Liver (tissue), 8 donors: ENCODE measurements at regions not wholly inside any gene's neighbourhood (a gene's known extent, or its start where the extent isn't known, plus 50 kb on each side); places are given as distances from the start of the nearest gene placed in this dataset.
A peak's percentile ranks its signal among the peaks of the same experiment; 100 is the strongest.

Experiments used
- DNase-seq: peaks from one replicate; pipeline ENCODE4 v3.0.0-alpha.2; 2017; ENCODE audit warnings: low spot score
- H3K27ac ChIP-seq, 2 donors: one replicate each; pipeline ENCODE4 v1.7.0; 2013; ENCODE audit warnings: inconsistent platforms in 2 of 2, low read length in 2 of 2, control low read depth in 1 of 2, low read depth in 1 of 2, mild to moderate bottlenecking in 1 of 2
- H3K27me3 ChIP-seq, 4 donors: one replicate each; pipeline versions ENCODE4 v1.6.1 to v1.7.0; 2013; ENCODE audit warnings: low read length in 3 of 4, inconsistent platforms in 1 of 4, mild to moderate bottlenecking in 1 of 4, moderate library complexity in 1 of 4; ENCODE audit not compliant: control insufficient read depth in 4 of 4, insufficient read depth in 4 of 4
- H3K36me3 ChIP-seq, 4 donors: one replicate each; pipeline versions ENCODE4 v1.6.1 to v1.7.0; 2013; ENCODE audit warnings: low read length in 3 of 4, mild to moderate bottlenecking in 3 of 4, low read depth in 1 of 4, moderate library complexity in 1 of 4; ENCODE audit not compliant: control insufficient read depth in 4 of 4, insufficient read depth in 3 of 4
- H3K4me1 ChIP-seq, 4 donors: one replicate each; pipeline versions ENCODE4 v1.6.1 to v1.7.0; 2013; ENCODE audit warnings: low read length in 3 of 4, mild to moderate bottlenecking in 3 of 4, moderate library complexity in 1 of 4; ENCODE audit not compliant: control insufficient read depth in 4 of 4, insufficient read depth in 4 of 4
- H3K4me3 ChIP-seq, 3 donors: one replicate each; pipeline versions ENCODE4 v1.6.1 to v1.7.0; 2013; ENCODE audit warnings: low read length in 3 of 3, control low read depth in 1 of 3, low read depth in 1 of 3, mild to moderate bottlenecking in 1 of 3
- H3K9ac ChIP-seq, 2 donors: one replicate each; pipeline ENCODE4 v1.7.0; 2013; ENCODE audit warnings: low read length in 2 of 2, mild to moderate bottlenecking in 2 of 2, moderate library complexity in 2 of 2, control low read depth in 1 of 2, low read depth in 1 of 2
- H3K9me3 ChIP-seq, 4 donors: one replicate each; pipeline versions ENCODE4 v1.6.1 to v1.7.0; 2013; ENCODE audit warnings: low read length in 3 of 4; ENCODE audit not compliant: control insufficient read depth in 4 of 4
- ATF3 ChIP-seq: IDR thresholded peaks from 2 replicates; pipeline ENCODE4 v1.6.1; 2016; ENCODE audit warnings: antibody characterized with exemption
- CTCF ChIP-seq: fragments of 150-350 bp; IDR thresholded peaks from 2 replicates; pipeline ENCODE4 v1.5.1; 2017; ENCODE audit warnings: improper control_type of control experiment, low read depth, low read length; ENCODE audit not compliant: missing input control
- EGR1 ChIP-seq, 2 donors: IDR thresholded peaks; 2 replicates each; pipeline ENCODE4 v1.6.1; 2016 to 2018; ENCODE audit warnings: antibody characterized with exemption in 2 of 2, low read depth in 2 of 2
- FOXA1 ChIP-seq: IDR thresholded peaks from 2 replicates; pipeline ENCODE4 v1.6.1; 2016; ENCODE audit warnings: antibody characterized with exemption
- FOXA2 ChIP-seq: IDR thresholded peaks from 2 replicates; pipeline ENCODE4 v1.6.1; 2016; ENCODE audit warnings: antibody characterized with exemption
- HNF4A ChIP-seq, 2 donors: conservative IDR thresholded peaks; 2 replicates each; pipeline ENCODE4 v1.6.1; 2016; ENCODE audit warnings: antibody characterized with exemption in 2 of 2, mild to moderate bottlenecking in 2 of 2
- HNF4G ChIP-seq: IDR thresholded peaks from 2 replicates; pipeline ENCODE4 v1.6.1; 2016; ENCODE audit warnings: antibody characterized with exemption
- JUND ChIP-seq, 2 donors: IDR thresholded peaks; 2 replicates each; pipeline ENCODE4 v1.6.1; 2016; ENCODE audit warnings: antibody characterized with exemption in 2 of 2
- MAX ChIP-seq: IDR thresholded peaks from 2 replicates; pipeline ENCODE4 v1.6.1; 2016; ENCODE audit warnings: antibody characterized with exemption
- NR2F2 ChIP-seq: IDR thresholded peaks from 2 replicates; pipeline ENCODE4 v1.6.1; 2016; ENCODE audit warnings: antibody characterized with exemption
- RXRA ChIP-seq, 2 donors: IDR thresholded peaks; 2 replicates each; pipeline ENCODE4 v1.6.1; 2017 to 2018; ENCODE audit warnings: antibody characterized with exemption in 2 of 2, mild to moderate bottlenecking in 1 of 2
- TAF1 ChIP-seq: conservative IDR thresholded peaks from 2 replicates; pipeline ENCODE4 v1.6.1; 2016; ENCODE audit warnings: antibody characterized with exemption, mild to moderate bottlenecking
- YY1 ChIP-seq: IDR thresholded peaks from 2 replicates; pipeline ENCODE4 v1.6.1; 2016; ENCODE audit warnings: antibody characterized with exemption, mild to moderate bottlenecking
- ZBTB33 ChIP-seq: IDR thresholded peaks from 2 replicates; pipeline ENCODE4 v1.6.1; 2016; ENCODE audit warnings: antibody characterized with exemption
- WGBS: extraction: QIAGEN DNeasy Blood & Tissue Kit; methylation state at CpG from one replicate; pipeline ENCODE4 v1.1.7; 2013; 5-methylcytosine and 5-hydroxymethylcytosine counted together
- donor health status: healthy.
- donor health status: healthy.
- donor health status: healthy.
- donor health status: healthy.
- donor health status: healthy.

GRCh38 chrY:16101815-16102214 lies 1577.5 kb downstream of the NLGN4Y start (continued):
- peak; percentile 47 for TF ChIP-seq ZBTB33
- TF ChIP-seq CTCF, result no peak

GRCh38 chrY:16106613-16107012 lies 1582.3 kb downstream of the NLGN4Y start:
- H3K4me1 ChIP-seq, result no peaks in the 10 kb centered on the region
- TF ChIP-seq CTCF (no peak), NR2F2 (no peak), RXRA (IDR thresholded peaks at IDR 0.05) (no peak), EGR1 (IDR thresholded peaks at IDR 0.05; ENCODE audit: low read depth in 2 of 2) (no peak), ZBTB33 (no peak), MAX (no peak), HNF4A (conservative IDR thresholded peaks at IDR 0.05) (no peak), YY1 (no peak), TAF1 (no peak), ATF3 (no peak), JUND (IDR thresholded peaks at IDR 0.05) (no peak), FOXA1 (no peak), FOXA2 (no peak), HNF4G (no peak)
- 80% methylated on average over 3 of the region's 3 CpGs for WGBS
- no peak overlapping the region for H3K4me3 ChIP-seq
- DNase-seq, result no peak
- no peak overlapping the region for H3K9ac ChIP-seq
- no peak overlapping the region for H3K27ac ChIP-seq
- no peaks in the 10 kb centered on the region for H3K9me3 ChIP-seq
- no peaks in the 10 kb centered on the region for H3K36me3 ChIP-seq
- no peaks in the 10 kb centered on the region for H3K27me3 ChIP-seq
